Kidney tubule cell (primary cell): ENCODE measurements at regions not wholly inside any gene's neighbourhood (a gene's known extent, or its start where the extent isn't known, plus 50 kb on each side); places are given as distances from the start of the nearest gene placed in this dataset.

Source experiments
- DNase-seq: peaks from one replicate; pipeline ENCODE4 v3.0.0-alpha.2; 2018; ENCODE audit warnings: low spot score

DNA sequence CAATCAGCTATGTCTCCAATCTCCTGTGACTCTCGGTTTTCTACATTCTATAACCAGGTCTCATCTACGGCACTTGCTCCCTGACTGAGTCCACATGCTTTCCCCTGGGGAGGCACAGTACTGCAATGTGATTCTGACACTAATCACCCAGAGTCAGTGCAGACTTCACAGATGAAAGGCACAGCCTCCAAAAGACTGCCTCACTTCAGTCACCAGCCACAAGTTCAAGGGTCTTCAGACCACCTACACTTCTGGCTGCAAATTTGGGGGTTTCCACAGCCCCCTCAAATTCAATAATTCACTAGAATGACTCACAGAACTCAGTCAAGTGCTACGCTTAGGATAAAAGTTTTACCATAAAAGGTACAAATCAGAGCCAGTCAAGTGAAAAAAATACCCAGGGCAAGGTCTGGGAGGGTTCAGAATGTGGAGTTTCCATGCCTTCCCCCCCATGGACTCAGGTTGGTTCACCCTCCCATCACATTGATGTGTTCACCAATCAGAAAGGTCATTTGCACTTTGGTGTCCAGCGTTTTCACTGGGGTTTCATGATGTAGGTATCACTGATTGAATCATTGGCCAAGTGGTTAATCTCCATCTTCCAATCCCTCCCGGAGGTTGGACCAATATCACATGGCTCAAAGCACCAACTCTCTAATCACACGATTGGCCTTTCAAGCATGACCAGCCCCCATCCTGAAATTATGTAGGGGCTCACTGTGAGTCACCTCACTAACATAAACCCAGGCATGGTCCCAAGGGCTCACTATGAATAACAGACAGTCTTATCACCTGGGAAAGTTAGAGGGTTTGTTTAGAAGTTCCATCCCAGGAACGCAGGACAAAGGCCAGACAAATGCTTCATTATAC, 182.9 kb upstream of the CAMK1G start:
- DNase-seq, result peak; percentile 100

GRCh38 chr1:209402697-209403096, 180.8 kb upstream of the CAMK1G start:
- peak; percentile 81 for DNase-seq

GRCh38 chr1:209403921-209404320, 179.6 kb upstream of the CAMK1G start:
- peak; percentile 98 for DNase-seq

DNA sequence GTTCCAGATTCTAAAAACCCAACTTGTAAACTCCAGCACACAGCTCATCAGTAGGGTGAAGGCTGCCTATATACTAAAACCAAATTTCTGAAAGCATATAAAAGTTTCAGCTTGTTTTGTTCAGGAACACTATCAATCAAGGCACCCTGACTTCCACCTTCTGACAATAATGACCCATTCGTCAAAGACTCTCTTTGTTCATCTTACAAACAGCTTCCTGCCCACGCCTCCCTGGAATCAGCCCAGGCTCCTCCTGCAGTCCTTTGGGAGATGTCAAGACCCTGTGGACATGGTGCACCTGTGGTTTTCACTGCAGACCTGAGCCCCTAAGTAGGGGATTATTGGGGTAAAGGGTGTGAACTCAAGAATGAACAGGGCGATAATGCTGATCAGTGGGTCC, 178.9 kb upstream of the CAMK1G start:
- peak; percentile 88 for DNase-seq

DNA sequence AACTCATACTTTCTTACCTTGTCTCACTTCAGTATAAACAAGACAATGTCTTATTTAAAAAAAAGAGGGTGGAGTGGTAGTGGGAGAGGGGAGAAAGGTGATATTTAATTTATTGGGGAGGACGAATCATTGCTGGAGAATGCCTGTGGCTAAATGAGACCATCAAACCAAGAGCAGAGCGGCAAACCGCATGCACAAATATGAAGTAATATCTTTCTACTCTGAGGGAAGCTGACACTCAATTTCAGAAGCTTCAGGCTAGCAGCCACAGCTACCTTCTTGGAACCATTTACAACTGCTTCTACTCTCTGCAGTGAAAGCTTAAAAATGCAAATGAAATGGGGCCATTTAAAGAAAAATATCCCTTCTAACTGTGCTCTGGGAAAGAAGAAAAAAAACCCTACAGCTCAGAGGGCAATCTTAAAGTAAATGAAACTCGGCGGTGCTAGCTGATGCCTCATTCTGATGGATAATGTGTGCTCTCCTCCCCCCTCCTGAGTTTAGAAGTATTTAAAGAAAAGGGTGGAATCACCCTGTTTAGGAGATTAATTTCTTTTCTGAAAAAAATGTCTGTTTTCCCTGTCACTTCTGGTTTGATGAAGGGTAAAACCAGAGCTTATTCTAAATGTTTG, 178.2 kb upstream of the CAMK1G start:
- peak; percentile 91 for DNase-seq

DNA sequence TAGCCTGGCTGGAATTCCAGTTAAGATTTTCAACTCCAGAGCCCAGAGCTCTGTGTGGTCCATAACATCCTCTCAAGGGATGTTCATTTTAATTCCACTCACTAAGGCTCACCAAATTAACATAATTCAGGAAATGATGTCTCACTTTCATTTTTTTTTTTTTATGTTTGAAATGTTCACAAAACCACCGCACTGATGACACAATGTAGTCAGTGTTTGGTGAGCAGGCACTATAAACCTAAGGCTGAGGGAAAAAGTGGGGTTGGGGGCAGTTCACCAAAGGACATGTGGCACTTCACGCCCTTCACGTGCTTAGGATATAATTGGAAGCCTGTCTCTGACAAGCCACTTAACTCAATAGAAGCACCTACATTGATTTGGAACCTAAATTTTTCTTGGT, 177.3 kb upstream of the CAMK1G start:
- DNase-seq, result peak; percentile 53

DNA sequence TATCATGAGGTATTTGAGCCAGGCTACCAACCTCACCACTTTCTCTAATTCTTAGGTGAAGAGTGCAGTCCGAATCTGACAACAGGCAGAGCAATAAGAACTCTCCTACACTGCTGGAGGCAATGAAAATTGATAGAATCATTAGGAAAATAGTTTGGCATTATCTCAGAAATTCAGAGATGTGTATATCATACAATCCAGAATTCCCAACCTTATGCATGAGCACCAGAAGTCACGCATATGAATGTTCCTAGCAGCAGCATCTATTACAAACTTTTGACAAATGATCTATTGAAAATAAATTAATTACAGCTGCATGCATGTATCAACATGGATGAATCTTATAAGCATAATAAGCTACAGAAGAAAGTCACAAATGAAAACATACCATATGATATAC, 176.9 kb upstream of the CAMK1G start:
- no peak for DNase-seq

GRCh38 chr1:209409780-209410179, 173.7 kb upstream of the CAMK1G start:
- DNase-seq, result peak; percentile 94

DNA sequence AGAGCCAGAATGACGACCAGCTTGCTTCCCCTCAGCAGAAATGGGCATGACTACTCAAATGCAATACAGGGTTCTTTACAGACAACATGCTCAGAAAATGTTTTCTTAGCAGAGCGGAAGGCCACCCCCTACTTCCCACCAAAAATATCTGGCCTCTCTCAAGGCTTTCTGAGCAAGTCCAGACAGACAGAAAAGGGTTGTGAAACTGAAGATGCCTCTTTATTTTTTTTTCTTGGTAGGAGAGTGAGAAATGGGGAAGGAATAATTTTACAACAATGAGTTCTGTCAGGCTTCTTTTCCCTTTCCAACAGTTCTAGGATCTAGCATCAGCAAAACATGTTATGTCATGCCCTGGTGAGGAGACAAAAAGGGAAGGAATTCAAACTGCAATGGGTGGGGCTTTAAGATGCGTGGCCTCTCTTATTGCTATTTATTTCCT, 172.0 kb upstream of the CAMK1G start:
- peak; percentile 58 for DNase-seq

- DNase-seq, result peak; percentile 53
These were observed 171.5 kb upstream of the CAMK1G start for GRCh38 chr1:209412036-209412435.

DNA sequence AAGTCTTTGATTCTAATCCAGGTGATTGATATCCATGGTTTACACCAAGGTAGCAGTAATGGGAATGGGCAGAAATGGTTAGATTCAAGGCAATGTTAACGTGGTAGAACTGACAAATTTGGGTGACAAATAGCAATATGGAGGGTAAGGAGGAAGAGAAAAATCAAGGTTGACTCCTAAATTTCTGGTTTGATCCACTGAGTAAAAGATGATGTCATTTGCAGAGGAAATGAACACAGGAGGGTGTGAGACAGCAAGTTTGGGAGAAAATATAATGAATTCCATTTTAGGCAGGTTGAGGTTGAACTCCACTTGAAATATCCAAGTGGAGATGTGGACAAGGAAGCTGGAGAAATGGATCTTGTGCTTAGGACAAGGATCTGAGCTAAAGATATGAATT, 170.9 kb upstream of the CAMK1G start:
- no peak for DNase-seq

GRCh38 chr1:209413062-209413461, 170.5 kb upstream of the CAMK1G start:
- DNase-seq, result no peak

- DNase-seq, result no peak
These were observed 168.6 kb upstream of the CAMK1G start for GRCh38 chr1:209414803-209415329.

DNA sequence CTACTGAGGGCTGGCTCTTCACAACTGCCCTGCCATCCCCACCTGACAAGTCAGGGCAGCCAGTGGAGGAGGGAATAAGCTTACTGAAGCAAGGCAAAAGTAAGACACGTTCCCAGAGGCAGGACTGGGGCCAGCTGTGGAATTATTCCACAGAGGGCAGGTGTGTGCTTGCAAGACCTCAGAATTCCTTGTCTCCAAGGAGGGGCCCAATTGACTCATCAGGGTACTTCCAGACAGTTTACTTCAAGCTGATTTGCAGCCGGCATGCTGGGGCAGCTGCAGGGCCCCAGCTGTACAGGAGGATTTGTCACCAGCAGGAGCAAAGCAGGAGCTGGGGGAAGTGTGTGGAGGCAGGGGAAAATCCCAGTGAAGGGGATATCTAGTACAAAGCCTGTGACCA, 167.5 kb upstream of the CAMK1G start:
- peak; percentile 100 for DNase-seq

GRCh38 chr1:209416716-209417115, 166.8 kb upstream of the CAMK1G start:
- peak; percentile 35 for DNase-seq

- DNase-seq, result no peak
These were observed 165.8 kb upstream of the CAMK1G start for GRCh38 chr1:209417761-209418160.

GRCh38 chr1:209420276-209420675, 163.2 kb upstream of the CAMK1G start:
- DNase-seq, result no peak

DNA sequence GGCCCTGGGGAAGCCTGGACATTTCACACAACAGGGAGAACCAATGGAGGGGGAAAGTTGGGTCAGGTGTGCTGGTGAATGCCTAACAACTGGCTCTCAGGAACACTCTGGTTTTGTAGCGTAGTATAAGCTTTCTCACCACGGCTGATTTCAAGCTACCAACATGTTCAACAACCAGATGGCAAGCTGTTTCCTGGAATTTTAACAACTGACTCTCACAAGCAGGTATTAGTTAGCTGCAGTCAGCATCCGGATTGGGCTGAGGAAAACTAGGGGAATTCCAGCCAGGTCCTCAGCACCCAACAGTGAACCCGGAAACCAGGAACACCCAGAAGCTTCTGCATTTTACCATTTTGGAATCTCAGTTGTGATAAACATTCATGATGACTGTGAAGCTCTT, 162.3 kb upstream of the CAMK1G start:
- peak; percentile 88 for DNase-seq

- no peak for DNase-seq
These were observed 161.4 kb upstream of the CAMK1G start for GRCh38 chr1:209421978-209422680.

DNA sequence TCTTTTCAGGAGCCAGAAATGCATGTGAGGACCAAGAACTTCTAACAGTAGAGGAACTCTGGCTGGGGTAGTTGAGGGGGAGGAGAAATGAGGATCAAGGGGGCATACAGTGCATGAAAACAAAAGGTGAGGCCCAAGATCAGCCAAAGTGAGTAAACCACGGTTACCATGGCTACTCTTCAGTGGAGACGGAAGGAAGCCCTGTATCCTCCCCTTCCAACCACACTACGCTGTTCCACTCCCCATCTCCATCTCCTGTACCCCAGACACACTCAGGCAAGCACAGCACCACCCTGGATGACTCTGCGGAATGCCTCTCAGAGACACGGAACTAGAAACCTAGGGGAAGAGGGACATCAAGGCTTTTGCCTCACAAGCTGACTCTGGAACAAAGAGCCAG, 157.6 kb upstream of the CAMK1G start:
- no peak for DNase-seq

DNA sequence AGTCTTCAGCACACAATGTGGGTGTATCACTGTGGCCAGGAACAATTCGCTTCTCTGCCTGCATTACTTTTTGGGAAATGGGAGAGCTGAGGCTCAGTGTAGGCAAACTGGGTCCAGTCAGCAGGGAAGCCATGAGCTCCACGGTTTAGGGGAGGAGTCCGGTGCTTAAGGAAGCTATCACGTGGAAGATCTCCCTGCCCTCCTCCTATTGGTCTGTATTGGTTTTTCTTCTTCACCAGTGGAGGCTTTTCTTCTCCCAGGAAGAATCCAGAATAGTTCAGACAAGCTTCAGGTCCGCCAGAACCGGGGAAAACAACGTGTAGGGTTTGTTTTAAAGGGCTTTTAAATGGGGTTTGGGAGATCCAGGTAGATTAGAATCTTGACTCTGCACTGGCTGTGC, 156.2 kb upstream of the CAMK1G start:
- DNase-seq, result no peak

DNA sequence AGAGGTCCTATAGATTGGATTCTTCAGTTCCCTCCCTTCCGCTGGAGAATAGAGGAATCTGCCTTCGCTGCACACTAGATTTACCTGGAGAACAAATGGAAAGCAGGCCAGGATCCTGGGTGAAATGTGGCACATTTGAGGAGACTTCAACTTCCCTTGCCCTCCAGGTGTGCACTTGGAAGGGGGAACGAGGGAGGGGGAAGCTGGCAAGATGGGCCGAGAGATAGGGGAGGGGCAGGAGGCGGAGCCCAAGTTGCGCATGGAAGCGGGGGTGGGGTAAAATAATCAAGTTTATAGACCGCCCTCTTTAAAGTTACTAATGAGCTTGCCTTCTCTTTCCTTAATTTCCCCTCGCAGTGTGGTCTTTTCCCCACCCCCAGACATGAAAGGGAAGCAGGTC, 155.7 kb upstream of the CAMK1G start:
- no peak for DNase-seq
